Liver (tissue), 3 donors: ENCODE measurements at regions not wholly inside any gene's neighbourhood (a gene's known extent, or its start where the extent isn't known, plus 50 kb on each side); places are given as distances from the start of the nearest gene placed in this dataset.

Experiments used
- GABPA ChIP-seq, 2 donors: IDR thresholded peaks in 1 of 2; conservative IDR thresholded peaks in 1 of 2; 2 replicates each; pipeline ENCODE4 v1.6.1; 2016; ENCODE audit warnings: antibody characterized with exemption in 2 of 2, mild to moderate bottlenecking in 1 of 2, moderate library complexity in 1 of 2
- TF ChIP-seq, protein P1 (sequence below): fragments of 150-350 bp; IDR thresholded peaks from 2 replicates; pipeline ENCODE4 v1.5.1; 2017; ENCODE audit warnings: improper control_type of control experiment, low read depth, low read length; ENCODE audit not compliant: missing input control
- donor health status: healthy.
- donor health status: healthy.

DNA sequence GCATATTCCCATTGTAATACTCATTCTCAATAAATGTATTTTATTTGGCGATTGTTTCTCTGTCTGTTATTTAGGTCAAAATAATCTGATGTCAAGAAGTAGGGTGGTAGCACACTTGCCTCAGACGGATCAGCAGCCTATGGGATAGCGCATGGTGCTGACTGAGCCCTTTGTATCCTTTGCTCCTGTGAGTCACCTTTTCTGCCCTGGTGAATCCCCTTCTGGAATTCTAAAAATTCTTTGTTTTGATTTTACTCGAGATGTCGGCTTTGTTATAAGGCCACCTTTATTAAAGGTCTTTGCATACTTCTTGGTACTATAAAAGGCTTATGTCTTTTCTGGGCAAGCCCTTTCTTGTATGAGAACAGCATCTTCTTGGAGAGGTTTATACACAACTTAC is 1187.8 kb downstream of the CDH9 start:
- TF ChIP-seq, protein P1, sequence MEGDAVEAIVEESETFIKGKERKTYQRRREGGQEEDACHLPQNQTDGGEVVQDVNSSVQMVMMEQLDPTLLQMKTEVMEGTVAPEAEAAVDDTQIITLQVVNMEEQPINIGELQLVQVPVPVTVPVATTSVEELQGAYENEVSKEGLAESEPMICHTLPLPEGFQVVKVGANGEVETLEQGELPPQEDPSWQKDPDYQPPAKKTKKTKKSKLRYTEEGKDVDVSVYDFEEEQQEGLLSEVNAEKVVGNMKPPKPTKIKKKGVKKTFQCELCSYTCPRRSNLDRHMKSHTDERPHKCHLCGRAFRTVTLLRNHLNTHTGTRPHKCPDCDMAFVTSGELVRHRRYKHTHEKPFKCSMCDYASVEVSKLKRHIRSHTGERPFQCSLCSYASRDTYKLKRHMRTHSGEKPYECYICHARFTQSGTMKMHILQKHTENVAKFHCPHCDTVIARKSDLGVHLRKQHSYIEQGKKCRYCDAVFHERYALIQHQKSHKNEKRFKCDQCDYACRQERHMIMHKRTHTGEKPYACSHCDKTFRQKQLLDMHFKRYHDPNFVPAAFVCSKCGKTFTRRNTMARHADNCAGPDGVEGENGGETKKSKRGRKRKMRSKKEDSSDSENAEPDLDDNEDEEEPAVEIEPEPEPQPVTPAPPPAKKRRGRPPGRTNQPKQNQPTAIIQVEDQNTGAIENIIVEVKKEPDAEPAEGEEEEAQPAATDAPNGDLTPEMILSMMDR = no peak
- no peak for TF ChIP-seq GABPA (IDR thresholded peaks at IDR 0.05 in 1 of 2, conservative IDR thresholded peaks at IDR 0.05 in 1 of 2)
